Endodermal cell (in vitro differentiated cells): ENCODE measurements at regions not wholly inside any gene's neighbourhood (a gene's known extent, or its start where the extent isn't known, plus 50 kb on each side); places are given as distances from the start of the nearest gene placed in this dataset.

Experiments used
- DNase-seq: peaks from one replicate; pipeline ENCODE4 v3.0.0-alpha.2; 2017
- H3K27ac ChIP-seq: 2 replicates; pipeline ENCODE4 v1.5.1; 2013; ENCODE audit warnings: mild to moderate bottlenecking, low read depth, low read length, moderate library complexity
- H3K27me3 ChIP-seq: 2 replicates; pipeline ENCODE4 v1.6.1; 2013; ENCODE audit warnings: mild to moderate bottlenecking, low read length, moderate library complexity; ENCODE audit not compliant: insufficient read depth, control insufficient read depth, poor library complexity, severe bottlenecking
- H3K36me3 ChIP-seq: 2 replicates; pipeline ENCODE4 v1.7.0; 2013; ENCODE audit warnings: mild to moderate bottlenecking, low read length, moderate library complexity; ENCODE audit not compliant: control insufficient read depth, insufficient read depth
- H3K4me1 ChIP-seq: one replicate; pipeline ENCODE4 v1.7.0; 2013; ENCODE audit warnings: low read length; ENCODE audit not compliant: control insufficient read depth, insufficient read depth
- H3K4me3 ChIP-seq: 2 replicates; pipeline ENCODE4 v1.5.1; 2013; ENCODE audit warnings: mild to moderate bottlenecking, low read length, moderate library complexity
- H3K9ac ChIP-seq: 2 replicates; pipeline ENCODE4 v1.6.1; 2013; ENCODE audit warnings: mild to moderate bottlenecking, low read length, moderate library complexity; ENCODE audit not compliant: poor library complexity, severe bottlenecking; ENCODE audit errors: extremely low read depth
- H3K9me3 ChIP-seq: 2 replicates; pipeline ENCODE4 v1.6.1; 2013; ENCODE audit warnings: mild to moderate bottlenecking, low read length, moderate library complexity; ENCODE audit not compliant: control insufficient read depth
- H3K27ac Mint-ChIP-seq: 2 replicates; pipeline ENCODE4 v1.8.0; 2020; ENCODE audit warnings: mixed read lengths
- H3K27me3 Mint-ChIP-seq: 2 replicates; pipeline ENCODE4 v1.8.0; 2021; ENCODE audit warnings: mild to moderate bottlenecking, mixed read lengths; ENCODE audit not compliant: insufficient read depth
- H3K36me3 Mint-ChIP-seq: 2 replicates; pipeline ENCODE4 v1.8.0; 2020; ENCODE audit warnings: low read depth, mixed read lengths
- H3K4me1 Mint-ChIP-seq: 2 replicates; pipeline ENCODE4 v1.8.0; 2020; ENCODE audit warnings: mixed read lengths
- H3K4me3 Mint-ChIP-seq: 2 replicates; pipeline ENCODE4 v1.8.0; 2020; ENCODE audit warnings: mild to moderate bottlenecking, moderate library complexity, mixed read lengths
- H3K9me3 Mint-ChIP-seq: 2 replicates; pipeline ENCODE4 v1.8.0; 2020; ENCODE audit warnings: mild to moderate bottlenecking, mixed read lengths
- CTCF ChIP-seq: fragments of 200-600 bp; sonication (generic); conservative IDR thresholded peaks from 2 replicates; pipeline ENCODE4 v1.5.0; 2021; ENCODE audit warnings: antibody characterized with exemption, mild to moderate bottlenecking
- WGBS, 2 experiments: methylation state at CpG; one replicate each; pipeline versions ENCODE4 v1.1.5 to v1.1.7; 2013; ENCODE audit warnings: missing lambda C conversion rate in 2 of 2, mixed read lengths in 1 of 2; ENCODE audit not compliant: insufficient coverage in 1 of 2, insufficient read length in 1 of 2; 5-methylcytosine and 5-hydroxymethylcytosine counted together

DNA sequence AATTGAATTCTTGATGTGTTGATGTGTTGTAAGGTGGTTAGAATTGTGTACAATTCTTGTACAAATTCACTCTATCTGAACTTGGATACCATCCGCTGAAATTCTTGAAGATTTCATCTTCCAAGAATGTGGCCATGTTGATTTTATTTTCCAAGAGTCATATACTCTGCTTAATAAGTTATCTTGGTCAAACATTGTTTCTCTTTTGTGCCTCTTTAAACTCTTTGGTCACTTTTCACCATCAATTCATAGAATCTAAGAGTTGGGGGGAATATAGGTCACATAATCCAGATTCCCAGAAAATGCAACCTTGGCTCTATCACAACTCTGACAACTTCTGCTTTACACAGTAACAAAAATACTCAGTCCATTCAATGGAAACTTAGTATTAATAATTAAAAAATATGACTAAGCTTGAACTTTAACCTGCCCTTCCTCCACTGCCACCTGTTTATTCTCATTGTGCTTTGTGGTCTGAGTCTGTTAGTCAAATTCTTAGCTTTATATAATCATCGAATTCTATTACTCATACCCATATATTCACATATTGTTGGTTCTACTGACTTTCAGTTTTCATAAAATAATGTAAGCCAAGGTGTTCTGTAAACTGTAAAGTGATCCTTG lies 373.2 kb downstream of the LMO7 start:
- WGBS, 2 experiments = 90 to 100% methylated on average over 1 to 2 of the region's 2 CpGs
- no peak for DNase-seq
- Mint-ChIP-seq H3K27ac (no peak overlapping the region), H3K9me3 (no peaks in the 10 kb centered on the region), H3K27me3 (no peaks in the 10 kb centered on the region), H3K4me1 (peaks cover 5% of the 10 kb centered on the region), H3K36me3 (no peaks in the 10 kb centered on the region), H3K4me3 (no peak overlapping the region)
- Histone ChIP-seq H3K27ac (no peak overlapping the region), H3K36me3 (no peaks in the 10 kb centered on the region), H3K9me3 (no peaks in the 10 kb centered on the region), H3K4me1 (peaks cover 5% of the 10 kb centered on the region), H3K4me3 (no peak overlapping the region), H3K9ac (no peak overlapping the region), H3K27me3 (no peaks in the 10 kb centered on the region)
- TF ChIP-seq CTCF = no peak

GRCh38 chr13:76004416-76004815 lies 368.3 kb downstream of the LMO7 start:
- TF ChIP-seq CTCF = no peak
- H3K36me3 ChIP-seq = no peaks in the 10 kb centered on the region
- no peak overlapping the region for H3K4me3 ChIP-seq
- H3K27ac ChIP-seq = no peak overlapping the region
- Mint-ChIP-seq H3K27ac (no peak overlapping the region), H3K4me3 (no peak overlapping the region), H3K36me3 (no peaks in the 10 kb centered on the region), H3K9me3 (no peaks in the 10 kb centered on the region), H3K4me1 (peaks cover 6% of the 10 kb centered on the region), H3K27me3 (no peaks in the 10 kb centered on the region)
- H3K9ac ChIP-seq = no peak overlapping the region
- no peak for DNase-seq
- WGBS, 2 experiments = 89% methylated on average over 2 of the region's 2 CpGs; no CpG with 5 or more reads in 1 of the 2 experiments
- H3K4me1 ChIP-seq = peaks cover 8% of the 10 kb centered on the region
- no peaks in the 10 kb centered on the region for H3K9me3 ChIP-seq
- H3K27me3 ChIP-seq = no peaks in the 10 kb centered on the region

DNA sequence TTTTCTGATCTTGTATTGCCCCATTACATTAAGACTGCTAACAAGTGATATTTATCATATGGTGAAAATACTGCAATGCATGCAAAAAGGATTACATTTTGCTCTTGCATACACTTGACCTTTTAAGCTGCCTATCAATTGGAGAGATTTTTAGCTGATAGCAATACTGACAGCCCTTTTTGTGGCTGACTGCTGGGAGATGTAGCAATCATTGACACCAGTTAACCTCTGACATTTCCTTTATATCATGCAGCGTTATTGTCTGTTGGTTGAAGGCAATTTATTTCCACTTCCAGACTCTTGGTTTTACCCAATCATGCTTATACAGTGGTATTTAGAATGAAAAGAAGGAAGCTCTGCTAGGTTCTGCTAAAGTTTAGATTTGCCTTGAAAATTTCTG lies 364.0 kb downstream of the LMO7 start:
- Mint-ChIP-seq H3K27ac (no peak overlapping the region), H3K27me3 (no peaks in the 10 kb centered on the region), H3K36me3 (no peaks in the 10 kb centered on the region), H3K4me1 (peaks cover 6% of the 10 kb centered on the region), H3K4me3 (no peak overlapping the region), H3K9me3 (no peaks in the 10 kb centered on the region)
- H3K36me3 ChIP-seq = no peaks in the 10 kb centered on the region
- H3K4me1 ChIP-seq = peaks cover 8% of the 10 kb centered on the region
- no peak for TF ChIP-seq CTCF
- H3K27ac ChIP-seq = no peak overlapping the region
- no peaks in the 10 kb centered on the region for H3K27me3 ChIP-seq
- no peak overlapping the region for H3K4me3 ChIP-seq
- H3K9ac ChIP-seq = no peak overlapping the region
- 83% methylated on average over 1 of the region's 1 CpG; no CpG with 5 or more reads in 1 of the 2 experiments for WGBS, 2 experiments
- no peaks in the 10 kb centered on the region for H3K9me3 ChIP-seq
- no peak for DNase-seq
